ENCODE measurements at regions not wholly inside any gene's neighbourhood (a gene's known extent, or its start where the extent isn't known, plus 50 kb on each side); places are given as distances from the start of the nearest gene placed in this dataset.

GRCh38 chr15:99916668-99917223 lies 183.5 kb upstream of the LYSMD4 start:
- intact Hi-C loops (cut with micrococcal nuclease; ENCODE audit: unreplicated experiment), result no loop called here
- H3K4me3 ChIP-seq, result no peak overlapping the region
- H3K9me2 ChIP-seq (ENCODE audit: insufficient read depth), result no peaks in the 10 kb centered on the region
- H3K4me1 ChIP-seq (replicated peaks; ENCODE audit: insufficient read depth), result no peaks in the 10 kb centered on the region
- peaks cover 80% of the 10 kb centered on the region for H3K27me3 ChIP-seq (ENCODE audit: insufficient read depth, low read depth)
- no peaks in the 10 kb centered on the region for H4K20me1 ChIP-seq (ENCODE audit: insufficient read depth)
- no peak overlapping the region for H2AFZ ChIP-seq
- H3F3A ChIP-seq (ENCODE audit: insufficient read depth, low read depth), result no peaks in the 10 kb centered on the region
- no peaks in the 10 kb centered on the region; the same call in 1 of the 2 replicates for H3K9me3 ChIP-seq (ENCODE audit: insufficient read depth, low read depth)
- ChIA-PET POLR2A (ENCODE audit: unreplicated experiment) (no interaction called here), CTCF (no interaction called here)
- H3K36me3 ChIP-seq (ENCODE audit: low read depth), result no peaks in the 10 kb centered on the region
- no peak overlapping the region for H3K4me2 ChIP-seq
- no peak for DNase-seq
- TF ChIP-seq EZH2 (IDR thresholded peaks at IDR 0.05; ENCODE audit: low read depth), result no peak
- TF ChIP-seq, protein P1, sequence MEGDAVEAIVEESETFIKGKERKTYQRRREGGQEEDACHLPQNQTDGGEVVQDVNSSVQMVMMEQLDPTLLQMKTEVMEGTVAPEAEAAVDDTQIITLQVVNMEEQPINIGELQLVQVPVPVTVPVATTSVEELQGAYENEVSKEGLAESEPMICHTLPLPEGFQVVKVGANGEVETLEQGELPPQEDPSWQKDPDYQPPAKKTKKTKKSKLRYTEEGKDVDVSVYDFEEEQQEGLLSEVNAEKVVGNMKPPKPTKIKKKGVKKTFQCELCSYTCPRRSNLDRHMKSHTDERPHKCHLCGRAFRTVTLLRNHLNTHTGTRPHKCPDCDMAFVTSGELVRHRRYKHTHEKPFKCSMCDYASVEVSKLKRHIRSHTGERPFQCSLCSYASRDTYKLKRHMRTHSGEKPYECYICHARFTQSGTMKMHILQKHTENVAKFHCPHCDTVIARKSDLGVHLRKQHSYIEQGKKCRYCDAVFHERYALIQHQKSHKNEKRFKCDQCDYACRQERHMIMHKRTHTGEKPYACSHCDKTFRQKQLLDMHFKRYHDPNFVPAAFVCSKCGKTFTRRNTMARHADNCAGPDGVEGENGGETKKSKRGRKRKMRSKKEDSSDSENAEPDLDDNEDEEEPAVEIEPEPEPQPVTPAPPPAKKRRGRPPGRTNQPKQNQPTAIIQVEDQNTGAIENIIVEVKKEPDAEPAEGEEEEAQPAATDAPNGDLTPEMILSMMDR (conservative IDR thresholded peaks at IDR 0.05), result no peak
- H3K27ac ChIP-seq, result no peak overlapping the region
- H3K79me2 ChIP-seq (ENCODE audit: low read depth), result no peaks in the 10 kb centered on the region
- no TSS peak for BruUV-seq (replicated peaks)

DNA sequence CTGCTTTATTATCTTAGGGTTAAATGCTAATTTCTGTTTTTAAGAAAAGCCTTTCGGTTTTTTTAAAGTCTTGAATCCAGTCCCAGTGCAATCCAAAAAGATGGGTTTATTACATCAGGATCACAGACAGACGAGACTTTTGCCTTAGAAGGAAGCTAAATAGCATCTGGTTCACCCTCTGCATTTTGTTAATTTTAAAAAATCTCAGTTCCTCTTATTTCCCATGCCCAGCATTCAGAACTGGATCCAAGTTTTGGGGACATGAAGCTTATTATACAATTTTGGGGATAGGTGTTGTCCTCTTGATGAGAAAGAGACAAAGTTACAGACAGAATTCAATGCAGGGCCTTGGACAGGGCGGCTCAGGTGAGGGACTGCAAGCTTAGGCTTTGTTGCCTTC lies 181.5 kb upstream of the LYSMD4 start:
- Histone ChIP-seq H3K27me3 (ENCODE audit: insufficient read depth, low read depth) (peaks cover 68% of the 10 kb centered on the region), H3K9me3 (ENCODE audit: insufficient read depth, low read depth) (no peaks in the 10 kb centered on the region), H4K20me1 (ENCODE audit: insufficient read depth) (no peaks in the 10 kb centered on the region), H3K36me3 (ENCODE audit: low read depth) (no peaks in the 10 kb centered on the region), H3F3A (ENCODE audit: insufficient read depth, low read depth) (no peaks in the 10 kb centered on the region), H3K79me2 (ENCODE audit: low read depth) (no peaks in the 10 kb centered on the region), H3K9me2 (ENCODE audit: insufficient read depth) (no peaks in the 10 kb centered on the region), H3K27ac (no peak overlapping the region), H3K4me2 (no peak overlapping the region), H3K4me1 (replicated peaks; ENCODE audit: insufficient read depth) (no peaks in the 10 kb centered on the region), H3K4me3 (no peak overlapping the region), H2AFZ (no peak overlapping the region)
- DNase-seq, result no peak
- intact Hi-C loops (cut with micrococcal nuclease; ENCODE audit: unreplicated experiment), result no loop called here
- TF ChIP-seq, protein P1 (conservative IDR thresholded peaks at IDR 0.05), result no peak
- TF ChIP-seq EZH2 (IDR thresholded peaks at IDR 0.05; ENCODE audit: low read depth), result no peak
- ChIA-PET CTCF (no interaction called here), POLR2A (ENCODE audit: unreplicated experiment) (no interaction called here)
- BruUV-seq (replicated peaks), result no TSS peak

GRCh38 chr15:99911816-99912215 lies 178.6 kb upstream of the LYSMD4 start:
- no TSS peak for BruUV-seq (replicated peaks)
- intact Hi-C loops (cut with micrococcal nuclease; ENCODE audit: unreplicated experiment), result no loop called here
- ChIA-PET CTCF (no interaction called here), POLR2A (ENCODE audit: unreplicated experiment) (no interaction called here)
- peaks cover 47% of the 10 kb centered on the region for H3K27me3 ChIP-seq (ENCODE audit: insufficient read depth, low read depth)
- no peak for TF ChIP-seq EZH2 (IDR thresholded peaks at IDR 0.05; ENCODE audit: low read depth)
- TF ChIP-seq, protein P1 (conservative IDR thresholded peaks at IDR 0.05), result no peak
- no peaks in the 10 kb centered on the region for H3F3A ChIP-seq (ENCODE audit: insufficient read depth, low read depth)
- no peak for DNase-seq
- H3K4me3 ChIP-seq, result no peak overlapping the region
- H3K9me3 ChIP-seq (ENCODE audit: insufficient read depth, low read depth), result no peaks in the 10 kb centered on the region
- no peaks in the 10 kb centered on the region for H3K4me1 ChIP-seq (replicated peaks; ENCODE audit: insufficient read depth)
- 0 out of 2 replicates have a peak, but pooled peaks cover 3% of the 10 kb centered on the region for H4K20me1 ChIP-seq (ENCODE audit: insufficient read depth)
- H3K79me2 ChIP-seq (ENCODE audit: low read depth), result no peaks in the 10 kb centered on the region
- no peaks in the 10 kb centered on the region for H3K9me2 ChIP-seq (ENCODE audit: insufficient read depth)
- H3K36me3 ChIP-seq (ENCODE audit: low read depth), result no peaks in the 10 kb centered on the region
- H2AFZ ChIP-seq, result no peak overlapping the region
- no peak overlapping the region for H3K27ac ChIP-seq
- H3K4me2 ChIP-seq, result no peak overlapping the region

Measured in PC-9 (cell line).